K562 (cell line): ENCODE measurements at regions not wholly inside any gene's neighbourhood (a gene's known extent, or its start where the extent isn't known, plus 50 kb on each side); places are given as distances from the start of the nearest gene placed in this dataset.

Experiments used
- ATAC-seq: fragments of 200-7000 bp; cut with Tn5 transposase; 3 replicates; pipeline ENCODE4 v1.9.1; 2020; ENCODE audit warnings: moderate library complexity
- BruUV-seq: library from RNA; stranded (reverse); fragments of 400-500 nt; replicated peaks from 2 replicates; lab custom pipeline; 2021; lab: Mats Ljungman, UMichigan
- CTCF ChIA-PET: fragments of 300-600 bp; formaldehyde crosslinking; extraction: SDS; loops from one replicate; lab custom pipeline; 2021; ENCODE audit warnings: low intra/inter-chr PET ratio; lab: Yijun Ruan, JAX
- POLR2A ChIA-PET: fragments of 300-600, 350-650 bp; sonication (Branson Sonifier 250); formaldehyde crosslinking; extraction: SDS; loops from one replicate; lab custom pipeline; 2021; ENCODE audit warnings: antibody characterized with exemption, inconsistent platforms; lab: Yijun Ruan, JAX
- DNase-seq, 4 experiments: peaks; one replicate each; pipeline versions ENCODE4 v3.0.0 to v3.0.0-alpha.2; 2011 to 2018; ENCODE audit warnings: low spot score in 3 of 4, mixed read lengths in 3 of 4; ENCODE audit errors: extremely low read depth in 1 of 4
- FAIRE-seq: peaks from 2 replicates; lab custom pipeline; 2011; peaks lifted over from hg19 to GRCh38; lab: Jason Lieb, UNC
- H2AFZ ChIP-seq: 2 replicates; pipeline ENCODE4 v1.6.0; 2011; ENCODE audit warnings: low read depth, low read length, control low read depth, inconsistent platforms
- H3K27ac ChIP-seq: fragments of 200-600 bp; 3 replicates; pipeline ENCODE4 v1.8.0; 2011; ENCODE audit warnings: low read depth, mild to moderate bottlenecking, control low read depth, inconsistent platforms, low read length, moderate library complexity, mixed read lengths; ENCODE audit errors: extremely low read depth
- H3K27me3 ChIP-seq, 2 experiments: fragments of 300-600 bp in 1 of 2; 2 replicates in 1 of 2; 3 replicates in 1 of 2; pipeline versions ENCODE4 v1.6.0 to v1.8.0; 2011; ENCODE audit warnings: inconsistent platforms in 2 of 2, low read length in 2 of 2, mild to moderate bottlenecking in 1 of 2, mixed read lengths in 1 of 2, moderate library complexity in 1 of 2; ENCODE audit not compliant: control insufficient read depth in 2 of 2, insufficient read depth in 2 of 2
- H3K36me3 ChIP-seq: fragments of 300-600 bp; 3 replicates; pipeline ENCODE4 v1.8.0; 2011; ENCODE audit warnings: mild to moderate bottlenecking, low read length, inconsistent platforms; ENCODE audit not compliant: control insufficient read depth, insufficient read depth
- H3K4me1 ChIP-seq, 2 experiments: fragments of 200-600 bp in 1 of 2; replicated peaks in 1 of 2; 2 replicates in 1 of 2; 3 replicates in 1 of 2; pipeline versions ENCODE4 v1.5.1 to v1.8.0; 2011; ENCODE audit warnings: inconsistent platforms in 2 of 2, low read length in 2 of 2, mild to moderate bottlenecking in 1 of 2, mixed read lengths in 1 of 2, moderate library complexity in 1 of 2; ENCODE audit not compliant: control insufficient read depth in 2 of 2, insufficient read depth in 2 of 2
- H3K4me2 ChIP-seq: 2 replicates; pipeline ENCODE4 v1.6.1; 2011; ENCODE audit warnings: low read length, control low read depth, inconsistent platforms, mixed read lengths; ENCODE audit not compliant: insufficient read depth
- H3K4me3 ChIP-seq: fragments of 200-600 bp; sonication (generic), shearing (Covaris generic); 2 replicates; pipeline ENCODE4 v1.5.1; 2016; ENCODE audit warnings: control low read depth, inconsistent platforms
- H3K79me2 ChIP-seq: fragments of 200-600 bp; 3 replicates; pipeline ENCODE4 v1.8.0; 2011; ENCODE audit warnings: low read length, inconsistent platforms; ENCODE audit not compliant: control insufficient read depth, insufficient read depth
- H3K9ac ChIP-seq, 2 experiments: 2 replicates each; pipeline versions ENCODE4 v1.6.0 to v1.6.1; 2011; ENCODE audit warnings: low read depth in 2 of 2, low read length in 2 of 2, control low read depth in 1 of 2, inconsistent platforms in 1 of 2, mild to moderate bottlenecking in 1 of 2, mixed read lengths in 1 of 2; ENCODE audit not compliant: insufficient read depth in 1 of 2
- H3K9me1 ChIP-seq: one replicate; pipeline ENCODE4 v1.6.0; 2011; ENCODE audit warnings: inconsistent platforms, mild to moderate bottlenecking, low read length, moderate library complexity; ENCODE audit not compliant: control insufficient read depth, insufficient read depth
- H3K9me3 ChIP-seq: replicated peaks from 2 replicates; pipeline ENCODE4 v1.5.1; 2011; ENCODE audit warnings: low read depth, low read length, inconsistent platforms; ENCODE audit not compliant: control insufficient read depth, insufficient read depth
- H4K20me1 ChIP-seq: replicated peaks from 2 replicates; pipeline ENCODE4 v1.6.1; 2011; ENCODE audit warnings: low read length, inconsistent platforms, mixed read lengths; ENCODE audit not compliant: control insufficient read depth, insufficient read depth
- CAMTA2 ChIP-seq: fragments of 250-450 bp; sonication (Bioruptor Pico); conservative IDR thresholded peaks from 2 replicates; pipeline ENCODE4 v1.5.1; 2022
- ELF1 ChIP-seq: fragments of 200-800 bp; sonication (Bioruptor generic); IDR thresholded peaks from 2 replicates; pipeline ENCODE4 v1.6.1; 2016; ENCODE audit warnings: missing genetic modification characterization, missing compliant biosample characterization
- ELF2 ChIP-seq: fragments of 250-450 bp; sonication (Bioruptor Pico); IDR thresholded peaks from 2 replicates; pipeline ENCODE4 v1.5.0; 2021; ENCODE audit warnings: mild to moderate bottlenecking
- GATAD2A ChIP-seq: fragments of 450-650 bp; IDR thresholded peaks from 2 replicates; pipeline ENCODE4 v1.6.1; 2017
- GTF2B ChIP-seq: IDR thresholded peaks from 2 replicates; pipeline ENCODE4 v1.6.1; 2011; ENCODE audit not compliant: insufficient read length; ENCODE audit errors: extremely low read depth
- HDAC8 ChIP-seq: fragments of 450-650 bp; IDR thresholded peaks from 2 replicates; pipeline ENCODE4 v1.6.1; 2016; ENCODE audit warnings: mild to moderate bottlenecking, missing genetic modification characterization, moderate library complexity, missing compliant biosample characterization
- HNRNPL ChIP-seq: fragments of 200-400 bp; formaldehyde crosslinking; IDR thresholded peaks from 2 replicates; pipeline ENCODE4 v1.6.1; 2017; ENCODE audit warnings: low read depth, mild to moderate bottlenecking, low read length
- JUNB ChIP-seq: fragments of 450-650 bp; formaldehyde crosslinking; conservative IDR thresholded peaks from 2 replicates; pipeline ENCODE4 v1.4.0; 2020; ENCODE audit warnings: mild to moderate bottlenecking
- KAT7 ChIP-seq: sonication (generic); formaldehyde crosslinking; IDR thresholded peaks from 2 replicates; pipeline ENCODE4 v1.8.0; 2022; ENCODE audit warnings: missing genetic modification reagents, mild to moderate bottlenecking, borderline replicate concordance
- KDM2B ChIP-seq: fragments of 250-450 bp; sonication (Bioruptor Pico); IDR thresholded peaks from 2 replicates; pipeline ENCODE4 v1.8.0; 2021; ENCODE audit warnings: mild to moderate bottlenecking, moderate library complexity
- KLF13 ChIP-seq: fragments of 450-650 bp; IDR thresholded peaks from 2 replicates; pipeline ENCODE4 v1.6.1; 2016; ENCODE audit warnings: missing genetic modification characterization, low read depth, mild to moderate bottlenecking, missing compliant biosample characterization, moderate library complexity, borderline replicate concordance
- MAX ChIP-seq: sonication (generic); formaldehyde crosslinking; IDR thresholded peaks from 2 replicates; pipeline ENCODE4 v1.9.0; 2022; ENCODE audit warnings: mild to moderate bottlenecking, missing genetic modification reagents
- MBD2 ChIP-seq: sonication (generic); IDR thresholded peaks from 2 replicates; pipeline ENCODE4 v1.6.1; 2016; ENCODE audit warnings: low read depth, borderline replicate concordance
- NBN ChIP-seq: fragments of 450-650 bp; IDR thresholded peaks from 2 replicates; pipeline ENCODE4 v1.6.1; 2016; ENCODE audit warnings: low read depth, mild to moderate bottlenecking
- NR1H2 ChIP-seq: sonication (generic); formaldehyde crosslinking; IDR thresholded peaks from 2 replicates; pipeline ENCODE4 v1.4.0; 2020; ENCODE audit warnings: mild to moderate bottlenecking, missing genetic modification reagents
- PATZ1 ChIP-seq: fragments of 250-450 bp; sonication (Bioruptor Pico); IDR thresholded peaks from 2 replicates; pipeline ENCODE4 v1.5.0; 2020; ENCODE audit warnings: mild to moderate bottlenecking, borderline replicate concordance
- RCOR1 ChIP-seq, 2 experiments: IDR thresholded peaks; 2 replicates each; pipeline ENCODE4 v1.6.1; 2012; ENCODE audit warnings: low read depth in 2 of 2, low read length in 2 of 2, borderline replicate concordance in 1 of 2, improper control_type of control experiment in 1 of 2
- SAFB ChIP-seq: fragments of 200-400 bp; formaldehyde crosslinking; IDR thresholded peaks from 2 replicates; pipeline ENCODE4 v1.6.1; 2017; ENCODE audit warnings: low read depth, low read length, borderline replicate concordance
- USF1 ChIP-seq: sonication (generic); formaldehyde crosslinking; IDR thresholded peaks from 2 replicates; pipeline ENCODE4 v1.9.0; 2022; ENCODE audit warnings: mild to moderate bottlenecking, missing genetic modification reagents
- ZNF174 ChIP-seq: fragments of 250-450 bp; sonication (Bioruptor Pico); IDR thresholded peaks from 2 replicates; pipeline ENCODE4 v1.4.0; 2020; ENCODE audit warnings: mild to moderate bottlenecking
- ZNF79 ChIP-seq: fragments of 250-450 bp; sonication (Bioruptor Pico); IDR thresholded peaks from 2 replicates; pipeline ENCODE4 v1.4.0; 2020; ENCODE audit warnings: low read depth, mild to moderate bottlenecking, moderate library complexity
- WGBS: fragments of 100-300 bp; shearing (Covaris generic); methylation state at CpG from one replicate; pipeline ENCODE4 v1.1.6; 2016; ENCODE audit warnings: low coverage, mixed read lengths; ENCODE audit not compliant: insufficient coverage; ENCODE audit errors: missing lambda C conversion rate; 5-methylcytosine and 5-hydroxymethylcytosine counted together
- in situ Hi-C: fragments of 300-500 bp; cut with MboI; formaldehyde crosslinking; loops from 4 replicates; pipeline ENCODE4 v1.15.0; 2018; ENCODE audit warnings: inconsistent platforms, mixed read lengths
- intact Hi-C: fragments of 100-400 bp; cut with micrococcal nuclease; formaldehyde crosslinking; loops from 2 replicates; pipeline ENCODE4 v1.14.2; 2022

GRCh38 chr18:78140294-78140693, 839.3 kb upstream of the SALL3 start (continued):
- TF ChIP-seq RCOR1 (IDR thresholded peaks at IDR 0.05; ENCODE audit: borderline replicate concordance in 1 of 2, low read depth in 2 of 2, low read length in 2 of 2) (no peak), KDM2B (CRISPR knock-in tag) (no peak), USF1 (CRISPR knock-in tag) (no peak), ZNF174 (CRISPR knock-in tag) (no peak), JUNB (no peak)

- ATAC-seq (no peak), FAIRE-seq (no peak), DNase-seq (no peak)
- H3K27ac ChIP-seq, result no peak overlapping the region
- no peaks in the 10 kb centered on the region for H3K9me1 ChIP-seq
- no peaks in the 10 kb centered on the region for H3K9me3 ChIP-seq
- no peak overlapping the region for H3K4me3 ChIP-seq
- intact Hi-C loops, result no loop called here
- no peaks in the 10 kb centered on the region for H3K79me2 ChIP-seq
- BruUV-seq, result no TSS peak
- H3K4me1 ChIP-seq, result no peaks in the 10 kb centered on the region
- no peak overlapping the region for H3K4me2 ChIP-seq
- H3K36me3 ChIP-seq, result no peaks in the 10 kb centered on the region
- peaks cover 0 to 24% of the 10 kb centered on the region in 2 experiments; a peak in 4 of 5 replicates for H3K27me3 ChIP-seq
- ChIA-PET POLR2A (no interaction called here), CTCF (no interaction called here)
- no peak overlapping the region for H2AFZ ChIP-seq
- 1% methylated on average over 11 of the region's 11 CpGs for WGBS
- H4K20me1 ChIP-seq, result no peaks in the 10 kb centered on the region
- in situ Hi-C loops, result no loop called here
- H3K9ac ChIP-seq, result no peak overlapping the region
- TF ChIP-seq ELF2 (CRISPR knock-in tag), result no peak
- TF ChIP-seq HNRNPL, result no peak
- TF ChIP-seq ZNF79 (CRISPR knock-in tag), result no peak
- no peak for TF ChIP-seq ELF1 (tag)
- no peak for TF ChIP-seq MAX (CRISPR knock-in tag)
- TF ChIP-seq GTF2B, result no peak
- TF ChIP-seq NBN, result no peak
- TF ChIP-seq MBD2, result no peak
- no peak for TF ChIP-seq HDAC8 (tag)
- TF ChIP-seq GATAD2A, result no peak
- TF ChIP-seq NR1H2, result no peak
- TF ChIP-seq CAMTA2 (CRISPR knock-in tag), result no peak
- no peak for TF ChIP-seq KAT7 (CRISPR knock-in tag)
- no peak for TF ChIP-seq PATZ1 (CRISPR knock-in tag)
- TF ChIP-seq SAFB, result no peak
- TF ChIP-seq KLF13, result no peak
Observed at GRCh38 chr18:78144669-78145068, 834.9 kb upstream of the SALL3 start.
